ENCODE measurements at regions not wholly inside any gene's neighbourhood (a gene's known extent, or its start where the extent isn't known, plus 50 kb on each side); places are given as distances from the start of the nearest gene placed in this dataset.

- Mint-ChIP-seq H3K4me3 (no peak overlapping the region), H3K9me3 (no peaks in the 10 kb centered on the region), H3K36me3 (no peaks in the 10 kb centered on the region), H3K27me3 (peaks cover 16% of the 10 kb centered on the region), H3K4me1 (peaks cover 5% of the 10 kb centered on the region), H3K27ac (no peak overlapping the region)
- POLR2A ChIA-PET: no interaction called here
- DNase-seq (no peak), ATAC-seq (ENCODE audit: low read depth) (no peak)
Measured at GRCh38 chr14:64639340-64639821, 64.8 kb upstream of the PLEKHG3 start.

- POLR2A ChIA-PET: interaction anchor here (0.6 kb wide), 1 partner anchor 23 kb away, joined by 4 read pairs; no protein-coding TSS in a partner anchor
- H3K27me3 Mint-ChIP-seq: peaks cover 19% of the 10 kb centered on the region
- DNase-seq: no peak
- no peaks in the 10 kb centered on the region for H3K36me3 Mint-ChIP-seq
- H3K4me3 Mint-ChIP-seq: no peak overlapping the region
- no peaks in the 10 kb centered on the region for H3K9me3 Mint-ChIP-seq
- peaks cover 5% of the 10 kb centered on the region for H3K4me1 Mint-ChIP-seq
- H3K27ac Mint-ChIP-seq: no peak overlapping the region
- ATAC-seq (ENCODE audit: low read depth): no peak
Measured at GRCh38 chr14:64640839-64641238, 63.4 kb upstream of the PLEKHG3 start.

- DNase-seq: no peak
- no peaks in the 10 kb centered on the region for H3K9me3 Mint-ChIP-seq
- POLR2A ChIA-PET: no interaction called here
Measured at GRCh38 chr14:64641760-64642159, 62.5 kb upstream of the PLEKHG3 start.

GRCh38 chr14:64643709-64644108 is 60.5 kb upstream of the PLEKHG3 start:
- DNase-seq: no peak

More at GRCh38 chr14:64641760-64642159, 62.5 kb upstream of the PLEKHG3 start:
- Mint-ChIP-seq H3K27me3 (peaks cover 22% of the 10 kb centered on the region), H3K4me3 (no peak overlapping the region), H3K27ac (no peak overlapping the region), H3K36me3 (no peaks in the 10 kb centered on the region), H3K4me1 (peaks cover 4% of the 10 kb centered on the region)
- no peak for ATAC-seq (ENCODE audit: low read depth)

GRCh38 chr14:64644629-64645028 is 59.6 kb upstream of the PLEKHG3 start:
- ATAC-seq (ENCODE audit: low read depth) (no peak), DNase-seq (no peak)
- Mint-ChIP-seq H3K27me3 (peaks cover 17% of the 10 kb centered on the region), H3K9me3 (no peaks in the 10 kb centered on the region), H3K4me3 (no peak overlapping the region), H3K27ac (no peak overlapping the region), H3K36me3 (no peaks in the 10 kb centered on the region), H3K4me1 (no peaks in the 10 kb centered on the region)
- POLR2A ChIA-PET: no interaction called here

More at GRCh38 chr14:64643709-64644108, 60.5 kb upstream of the PLEKHG3 start:
- H3K36me3 Mint-ChIP-seq: no peaks in the 10 kb centered on the region
- H3K4me1 Mint-ChIP-seq: peaks cover 2% of the 10 kb centered on the region
- H3K27ac Mint-ChIP-seq: no peak overlapping the region
- no peaks in the 10 kb centered on the region for H3K9me3 Mint-ChIP-seq
- no peak for ATAC-seq (ENCODE audit: low read depth)
- H3K27me3 Mint-ChIP-seq: peaks cover 14% of the 10 kb centered on the region
- POLR2A ChIA-PET: no interaction called here
- no peak overlapping the region for H3K4me3 Mint-ChIP-seq

- no peaks in the 10 kb centered on the region for H3K4me1 Mint-ChIP-seq
- no peak overlapping the region for H3K27ac Mint-ChIP-seq
- H3K36me3 Mint-ChIP-seq: no peaks in the 10 kb centered on the region
- no peak overlapping the region for H3K4me3 Mint-ChIP-seq
- ATAC-seq (ENCODE audit: low read depth): no peak
- DNase-seq: no peak
- H3K27me3 Mint-ChIP-seq: peaks cover 19% of the 10 kb centered on the region
- no peaks in the 10 kb centered on the region for H3K9me3 Mint-ChIP-seq
- POLR2A ChIA-PET: no interaction called here
Measured at GRCh38 chr14:64645220-64645892, 58.9 kb upstream of the PLEKHG3 start.

GRCh38 chr14:64646103-64646502 is 58.1 kb upstream of the PLEKHG3 start:
- POLR2A ChIA-PET: no interaction called here
- Mint-ChIP-seq H3K4me1 (no peaks in the 10 kb centered on the region), H3K27me3 (peaks cover 24% of the 10 kb centered on the region), H3K4me3 (no peak overlapping the region), H3K27ac (no peak overlapping the region), H3K36me3 (no peaks in the 10 kb centered on the region), H3K9me3 (no peaks in the 10 kb centered on the region)
- ATAC-seq (ENCODE audit: low read depth) (no peak), DNase-seq (no peak)

- POLR2A ChIA-PET: no interaction called here
- H3K36me3 Mint-ChIP-seq: no peaks in the 10 kb centered on the region
- H3K9me3 Mint-ChIP-seq: no peaks in the 10 kb centered on the region
- DNase-seq (no peak), ATAC-seq (ENCODE audit: low read depth) (no peak)
- no peak overlapping the region for H3K27ac Mint-ChIP-seq
- no peak overlapping the region for H3K4me3 Mint-ChIP-seq
- H3K4me1 Mint-ChIP-seq: peaks cover 6% of the 10 kb centered on the region
- H3K27me3 Mint-ChIP-seq: peaks cover 36% of the 10 kb centered on the region
Measured at GRCh38 chr14:64649383-64649998, 54.7 kb upstream of the PLEKHG3 start.

- Mint-ChIP-seq H3K27ac (no peak overlapping the region), H3K4me3 (no peak overlapping the region), H3K9me3 (peaks cover 2% of the 10 kb centered on the region), H3K4me1 (peaks cover 11% of the 10 kb centered on the region), H3K36me3 (no peaks in the 10 kb centered on the region), H3K27me3 (peaks cover 32% of the 10 kb centered on the region)
- DNase-seq (no peak), ATAC-seq (ENCODE audit: low read depth) (no peak)
- POLR2A ChIA-PET: interaction anchor here (1.7 kb wide), 1 partner anchor 114 kb away, joined by 3 read pairs; the partner anchor contains the start of gene HSPA2
Measured at GRCh38 chr14:64653900-64654245, 50.4 kb upstream of the PLEKHG3 start.

- Mint-ChIP-seq H3K4me3 (no peak overlapping the region), H3K36me3 (no peaks in the 10 kb centered on the region), H3K27ac (no peak overlapping the region), H3K4me1 (peaks cover 14% of the 10 kb centered on the region), H3K27me3 (peaks cover 30% of the 10 kb centered on the region), H3K9me3 (peaks cover 2% of the 10 kb centered on the region)
- ATAC-seq (ENCODE audit: low read depth) (peak; percentile 56), DNase-seq (no peak)
- POLR2A ChIA-PET: interaction anchor here (1.7 kb wide), 1 partner anchor 114 kb away, joined by 3 read pairs; the partner anchor contains the start of gene HSPA2
Measured at GRCh38 chr14:64654246-64654900, 49.9 kb upstream of the PLEKHG3 start.

Data from activated naive CD8-positive, alpha-beta T cell treated with anti-CD3 and anti-CD28 coated beads, Interleukin-2, amount 10 ng/mL, durations not matched to agents 7 days and 5 days (primary cell).